Skin of body (tissue), 1 donor: ENCODE measurements at regions not wholly inside any gene's neighbourhood (a gene's known extent, or its start where the extent isn't known, plus 50 kb on each side); places are given as distances from the start of the nearest gene placed in this dataset.

ENCODE experiments used
- DNase-seq: peaks from one replicate; lab custom pipeline; 2025; lab: John Stamatoyannopoulos, UW

DNA sequence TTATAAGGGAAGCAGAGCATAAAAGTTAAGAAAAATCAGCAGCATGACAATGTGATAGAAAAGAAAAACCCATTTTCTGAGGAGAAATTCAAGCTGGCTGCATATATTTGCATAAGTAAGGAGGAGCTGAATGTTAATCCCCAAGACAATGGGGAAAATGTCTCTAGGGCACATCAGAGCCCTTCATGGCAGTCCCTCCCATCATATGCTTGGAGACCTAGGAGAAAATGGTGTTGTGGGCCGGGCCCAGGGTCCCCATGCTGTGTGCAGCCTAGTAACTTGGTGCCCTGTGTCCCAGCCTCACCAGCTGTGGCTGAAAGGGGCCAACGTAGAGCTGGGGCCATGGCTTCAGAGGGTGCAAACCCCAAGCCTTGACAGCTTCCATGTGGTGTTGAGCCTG lies 100.6 kb upstream of the PLPPR4 start:
- DNase-seq = no peak

DNA sequence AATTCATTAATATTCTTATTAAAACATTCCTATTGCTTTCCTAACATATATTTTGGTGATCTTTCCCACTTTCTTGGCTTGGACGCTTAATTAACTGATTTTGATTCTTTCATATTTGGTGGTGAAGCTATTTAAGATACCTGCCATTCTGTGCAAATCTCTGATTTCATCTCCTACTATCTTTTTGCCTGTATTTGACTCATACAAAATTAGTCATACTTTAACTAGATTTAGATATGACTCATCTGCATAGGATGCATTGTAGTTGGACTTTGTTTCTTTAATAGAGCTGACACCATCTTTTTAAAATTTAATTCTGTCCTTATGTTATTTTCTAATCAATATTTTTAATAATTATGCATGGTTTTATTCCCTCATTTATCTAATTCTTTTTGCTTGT lies 93.8 kb upstream of the PLPPR4 start:
- DNase-seq = no peak

DNA sequence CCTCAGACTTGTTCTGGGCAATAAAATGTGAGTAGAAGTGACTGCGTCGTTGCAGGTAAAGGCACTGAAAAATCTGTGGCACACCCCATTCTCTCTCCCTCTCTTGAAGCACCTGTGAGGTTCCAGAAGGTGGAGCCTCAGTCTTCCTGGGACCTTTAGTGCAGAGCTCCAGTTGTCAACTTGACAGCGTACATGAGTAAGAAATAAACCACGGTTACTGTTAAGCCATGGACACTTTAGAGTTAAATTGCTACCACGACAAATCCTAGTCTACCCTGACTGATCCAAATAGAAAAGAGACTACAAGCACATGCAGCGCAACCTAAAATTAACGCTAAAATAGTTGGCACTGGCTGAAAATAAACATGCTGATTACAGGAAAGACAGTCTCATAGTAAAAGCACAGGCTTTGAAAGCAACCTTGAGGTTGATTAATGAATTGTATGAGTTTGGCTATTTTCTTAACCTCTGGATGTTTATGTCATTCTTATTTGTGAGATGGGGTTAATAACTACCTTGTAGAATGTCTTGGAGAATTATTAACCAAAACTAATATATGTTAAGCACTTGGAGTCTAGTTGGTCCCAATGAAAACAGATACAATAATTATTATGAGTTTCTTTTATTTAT lies 93.0 kb upstream of the PLPPR4 start:
- no peak for DNase-seq

GRCh38 chr1:99173282-99173681 lies 91.0 kb upstream of the PLPPR4 start:
- DNase-seq = no peak

DNA sequence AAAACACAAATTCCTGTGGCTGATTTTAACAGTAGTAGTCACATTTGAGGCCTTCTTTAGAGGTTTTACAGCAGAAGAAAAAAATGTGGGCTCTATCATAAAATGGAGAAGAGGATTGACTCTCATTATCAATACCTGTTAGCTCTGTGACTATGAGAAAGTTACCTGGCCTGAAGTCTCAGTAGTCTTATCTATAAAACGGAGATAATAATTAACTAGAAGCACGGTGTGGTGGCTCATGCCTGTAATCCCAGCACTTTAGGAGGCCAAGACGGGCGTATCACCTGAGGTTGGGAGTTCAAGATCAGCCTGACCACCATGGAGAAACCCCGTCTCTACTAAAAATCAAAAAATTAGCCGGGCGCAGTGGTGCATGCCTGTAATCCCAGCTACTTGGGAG lies 90.4 kb upstream of the PLPPR4 start:
- no peak for DNase-seq

GRCh38 chr1:99176753-99177152 lies 87.5 kb upstream of the PLPPR4 start:
- no peak for DNase-seq

DNA sequence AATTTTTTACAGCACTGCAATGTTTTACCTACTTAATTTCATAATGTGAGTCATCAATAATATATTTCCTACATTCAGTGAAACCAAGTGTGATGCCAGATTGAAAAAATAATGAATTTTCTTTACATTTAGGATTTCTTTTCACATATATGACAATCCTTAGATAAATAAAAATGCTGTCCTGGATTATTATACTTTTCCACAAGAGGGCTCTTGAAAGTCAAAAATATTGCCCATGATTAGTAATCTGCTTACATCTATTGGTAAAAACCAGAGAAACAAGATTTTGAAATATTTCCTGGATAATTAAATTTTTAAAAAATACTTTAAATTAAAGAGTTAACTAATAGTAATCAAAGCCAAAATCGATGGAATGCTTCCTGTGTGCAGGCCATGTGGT lies 86.8 kb upstream of the PLPPR4 start:
- no peak for DNase-seq

- DNase-seq = peak; percentile 70
Observed at GRCh38 chr1:99180343-99180808, 83.9 kb upstream of the PLPPR4 start.

DNA sequence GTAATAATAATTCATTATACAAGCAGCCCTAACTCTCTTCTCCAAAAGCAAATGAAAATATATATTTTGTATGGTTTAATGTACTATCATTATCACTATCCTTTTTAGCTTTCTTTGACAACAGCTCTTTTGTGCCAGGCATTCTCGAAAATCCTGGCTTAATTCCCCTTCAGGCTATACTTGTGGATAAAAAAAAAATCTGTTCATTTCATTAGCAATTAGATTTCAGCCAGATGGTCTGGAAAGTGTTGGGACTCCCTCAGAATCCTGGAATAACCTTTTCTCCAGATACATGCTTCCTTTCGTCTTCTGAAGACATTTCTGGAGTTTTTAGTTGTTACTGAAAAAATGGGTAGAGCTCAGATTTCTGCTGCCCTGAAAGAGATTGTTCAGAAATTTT lies 83.4 kb upstream of the PLPPR4 start:
- no peak for DNase-seq

DNA sequence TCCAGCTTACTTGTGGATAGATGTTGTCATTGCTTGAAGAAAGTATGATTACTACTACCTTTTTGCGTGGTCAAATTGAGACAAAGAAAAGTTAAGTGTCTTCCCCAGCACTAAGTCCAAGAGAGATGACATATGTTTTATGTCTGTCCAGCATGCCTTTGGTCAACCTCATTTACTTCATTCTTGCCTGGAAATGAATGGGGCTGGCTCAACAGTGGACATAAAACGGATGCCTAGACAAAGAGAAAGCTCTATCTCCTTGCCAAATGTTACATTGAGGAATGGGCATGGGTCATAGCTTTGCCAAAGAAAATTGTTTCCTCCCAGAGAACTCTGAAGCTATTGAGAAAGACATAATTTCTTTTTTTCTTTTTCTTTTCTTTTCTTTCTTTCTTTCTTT lies 82.4 kb upstream of the PLPPR4 start:
- no peak for DNase-seq

GRCh38 chr1:99185196-99185595 lies 79.1 kb upstream of the PLPPR4 start:
- no peak for DNase-seq

- no peak for DNase-seq
Observed at GRCh38 chr1:99193431-99193830, 70.9 kb upstream of the PLPPR4 start.

DNA sequence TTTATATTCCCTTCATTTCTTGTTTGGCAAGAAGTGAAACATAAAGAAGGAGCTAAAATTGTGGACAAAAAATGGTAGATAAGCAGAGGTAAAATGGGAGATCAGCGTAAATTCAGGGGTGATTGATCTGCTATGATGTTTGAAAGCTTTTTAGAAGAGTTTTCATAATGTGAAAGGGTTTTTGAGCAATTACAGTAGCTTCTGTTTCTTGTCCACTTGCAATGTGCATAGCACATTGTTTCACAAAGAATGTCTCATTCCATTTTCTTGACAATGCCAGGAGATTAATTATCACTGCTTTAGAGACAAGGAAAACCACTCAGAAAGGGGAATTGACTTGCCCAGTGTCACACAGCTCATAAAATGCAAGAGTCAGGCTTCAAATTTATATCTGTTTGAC lies 65.9 kb upstream of the PLPPR4 start:
- no peak for DNase-seq

GRCh38 chr1:99207216-99207615 lies 57.1 kb upstream of the PLPPR4 start:
- no peak for DNase-seq
